Body of pancreas (tissue), 4 donors: ENCODE measurements at regions not wholly inside any gene's neighbourhood (a gene's known extent, or its start where the extent isn't known, plus 50 kb on each side); places are given as distances from the start of the nearest gene placed in this dataset.

Experiments used
- CTCF ChIP-seq, 7 experiments: fragments of 450-650 bp in 4 of 7; fragments of 200-600 bp in 3 of 7; sonication (generic) in 3 of 7; IDR thresholded peaks; one replicate each; pipeline ENCODE4 v1.5.1; 2016 to 2019; ENCODE audit warnings: antibody characterized with exemption in 7 of 7
- POLR2A ChIP-seq, 3 donors: fragments of 450-650 bp; IDR thresholded peaks; one replicate each; pipeline ENCODE4 v1.6.1; 2016; ENCODE audit warnings: antibody characterized with exemption in 3 of 3, mild to moderate bottlenecking in 2 of 3

- TF ChIP-seq POLR2A (IDR thresholded peaks at IDR 0.05) (no peak), CTCF (IDR thresholded peaks at IDR 0.05) (no peak)
Measured at GRCh38 chr22:27455526-27455925, 346.0 kb downstream of the MN1 start.
